SH-SY5Y (cell line): ENCODE measurements at regions not wholly inside any gene's neighbourhood (a gene's known extent, or its start where the extent isn't known, plus 50 kb on each side); places are given as distances from the start of the nearest gene placed in this dataset.
A peak's percentile ranks its signal among the peaks of the same experiment; 100 is the strongest.

ENCODE experiments used
- GATA2 ChIP-seq: IDR thresholded peaks from 2 replicates; pipeline ENCODE4 v1.6.1; 2011; ENCODE audit warnings: mild to moderate bottlenecking, low read depth, low read length
- GATA3 ChIP-seq: IDR thresholded peaks from 2 replicates; pipeline ENCODE4 v1.6.1; 2011; ENCODE audit warnings: low read depth, mild to moderate bottlenecking, low read length, moderate library complexity

DNA sequence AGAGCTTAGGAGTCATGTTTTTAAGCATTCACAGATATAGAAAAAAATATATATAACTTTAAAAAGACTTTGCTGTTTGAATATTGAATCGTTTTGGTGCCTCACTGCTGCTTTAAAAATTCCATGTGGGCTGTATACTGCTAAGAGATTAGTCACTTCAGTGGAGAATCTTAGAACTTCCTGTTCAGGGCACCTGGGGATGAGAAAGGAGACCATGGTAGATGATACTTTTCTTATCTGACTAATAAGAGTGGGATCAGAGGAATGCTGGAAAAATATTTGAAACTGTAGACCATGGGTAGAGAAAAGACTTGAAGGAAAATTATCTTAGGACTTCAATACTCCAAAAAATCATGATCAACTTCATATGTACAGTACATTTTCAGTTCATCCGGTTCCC is 442.2 kb upstream of the SETBP1 start:
- TF ChIP-seq GATA2 = no peak
- no peak for TF ChIP-seq GATA3

GRCh38 chr18:44238911-44239310 is 441.8 kb upstream of the SETBP1 start:
- TF ChIP-seq GATA2 (no peak), GATA3 (no peak)

DNA sequence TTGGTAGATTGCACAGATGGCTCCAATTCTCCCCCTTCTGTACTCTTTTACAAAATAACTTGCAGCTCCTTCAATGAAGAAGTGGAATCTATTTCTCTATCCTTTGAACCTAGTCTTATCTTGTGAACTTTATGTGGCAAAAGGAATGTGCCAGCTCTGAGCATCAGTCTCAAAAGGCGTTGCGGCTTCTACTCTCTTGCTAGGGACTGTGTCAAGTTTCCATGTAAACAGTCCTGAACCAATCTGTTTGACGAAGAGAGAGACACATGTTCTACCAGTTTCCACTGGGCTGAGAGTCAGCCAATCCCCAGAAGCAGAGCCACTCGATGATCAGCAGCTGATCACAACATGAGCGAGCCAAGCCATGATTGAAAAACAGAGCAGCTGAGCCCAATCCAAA is 439.7 kb upstream of the SETBP1 start:
- no peak for TF ChIP-seq GATA3
- no peak for TF ChIP-seq GATA2

DNA sequence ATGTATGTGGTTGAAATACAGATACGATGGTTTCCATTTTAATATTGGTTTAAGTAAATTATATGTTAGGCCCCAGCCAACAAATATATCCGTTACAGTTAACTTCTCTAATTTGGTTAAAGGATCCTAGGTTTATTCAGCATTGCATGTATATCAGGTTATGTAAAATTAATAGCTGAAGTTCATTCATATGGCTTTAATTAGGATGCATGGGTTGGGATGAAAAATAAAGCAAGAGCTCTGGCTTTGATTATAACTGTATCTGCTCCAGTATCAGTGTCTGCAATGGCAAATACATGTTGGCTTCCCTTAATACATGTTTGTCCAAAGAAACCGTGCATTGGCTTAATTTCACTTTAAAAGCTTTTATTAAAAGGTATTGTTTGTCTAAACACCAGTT is 435.7 kb upstream of the SETBP1 start:
- peak; percentile 80 for TF ChIP-seq GATA2
- peak; percentile 89 for TF ChIP-seq GATA3

DNA sequence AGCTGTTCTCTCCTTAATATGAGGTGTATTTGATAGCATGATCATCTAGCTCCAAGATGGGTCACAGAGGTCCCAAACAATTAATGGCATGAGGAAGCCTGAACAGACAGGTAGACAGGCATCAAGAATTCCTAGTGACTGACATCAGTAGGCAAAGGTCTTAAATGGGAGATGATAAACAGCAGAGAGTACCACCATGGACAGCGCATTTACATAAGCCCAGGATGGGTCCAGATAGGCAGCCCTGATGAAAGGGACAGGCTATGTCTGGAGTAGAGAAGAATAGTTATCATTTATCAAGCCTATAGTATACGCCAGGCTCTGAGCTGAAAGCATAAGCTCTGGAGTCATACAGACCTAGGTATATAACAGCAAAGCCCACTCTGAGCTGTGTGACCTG is 434.7 kb upstream of the SETBP1 start:
- TF ChIP-seq GATA2 = no peak
- no peak for TF ChIP-seq GATA3

DNA sequence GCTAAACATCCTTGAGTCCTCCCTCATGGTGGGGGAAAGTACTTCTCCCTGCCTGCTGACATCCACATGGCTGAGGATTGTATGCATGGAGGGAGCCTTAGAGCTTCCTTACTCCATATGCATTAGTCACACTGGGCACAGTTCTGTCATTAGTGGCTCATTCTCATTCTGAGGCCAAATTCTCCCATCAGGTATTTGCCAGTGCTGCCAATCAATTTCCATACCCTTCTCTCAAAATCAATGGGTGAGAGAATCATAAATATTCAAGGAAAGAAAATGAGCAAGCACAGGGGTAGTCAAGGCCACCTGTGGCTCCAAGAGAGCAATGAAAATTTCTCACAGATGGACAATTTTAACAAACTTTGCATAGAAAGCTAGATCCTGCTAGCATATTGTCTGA is 422.6 kb upstream of the SETBP1 start:
- TF ChIP-seq GATA3 (no peak), GATA2 (no peak)

GRCh38 chr18:44258576-44258975 is 422.1 kb upstream of the SETBP1 start:
- TF ChIP-seq GATA2 = no peak
- no peak for TF ChIP-seq GATA3

- TF ChIP-seq GATA3 (no peak), GATA2 (no peak)
Observed at GRCh38 chr18:44259610-44260009, 421.1 kb upstream of the SETBP1 start.

GRCh38 chr18:44265437-44265836 is 415.3 kb upstream of the SETBP1 start:
- TF ChIP-seq GATA2 (no peak), GATA3 (no peak)

DNA sequence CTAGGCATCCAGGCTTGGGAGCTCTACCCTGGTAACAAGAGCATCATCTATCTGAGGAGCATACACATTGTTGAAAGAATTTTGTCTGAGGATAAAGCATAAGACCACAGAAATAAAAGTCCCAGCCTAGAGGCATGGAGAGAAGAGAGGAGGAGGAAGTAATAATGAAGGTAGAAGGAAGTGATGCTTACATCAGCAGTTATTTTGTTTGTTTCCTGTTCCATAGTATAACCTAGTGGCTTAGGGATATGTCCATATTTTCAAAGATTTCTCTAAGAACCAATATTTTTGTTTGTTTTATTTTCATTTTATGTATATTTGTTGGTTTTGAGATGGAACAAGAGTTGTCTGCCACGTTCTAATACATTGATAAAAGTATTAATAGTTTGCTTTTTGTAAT is 407.4 kb upstream of the SETBP1 start:
- TF ChIP-seq GATA2 (no peak), GATA3 (no peak)

- no peak for TF ChIP-seq GATA2
- TF ChIP-seq GATA3 = no peak
Observed at GRCh38 chr18:44280479-44280878, 400.2 kb upstream of the SETBP1 start.

GRCh38 chr18:44286049-44286448 is 394.6 kb upstream of the SETBP1 start:
- TF ChIP-seq GATA2 (no peak), GATA3 (no peak)

- TF ChIP-seq GATA3 (no peak), GATA2 (no peak)
Observed at GRCh38 chr18:44290366-44290977, 390.2 kb upstream of the SETBP1 start.

- TF ChIP-seq GATA2 = no peak
- no peak for TF ChIP-seq GATA3
Observed at GRCh38 chr18:44298566-44298965, 382.1 kb upstream of the SETBP1 start.

- TF ChIP-seq GATA3 = no peak
- no peak for TF ChIP-seq GATA2
Observed at GRCh38 chr18:44309185-44309584, 371.5 kb upstream of the SETBP1 start.

- no peak for TF ChIP-seq GATA3
- no peak for TF ChIP-seq GATA2
Observed at GRCh38 chr18:44320619-44321460, 359.8 kb upstream of the SETBP1 start.
